OCI-LY3 (cell line): ENCODE measurements at regions not wholly inside any gene's neighbourhood (a gene's known extent, or its start where the extent isn't known, plus 50 kb on each side); places are given as distances from the start of the nearest gene placed in this dataset.

ENCODE experiments used
- EZH2phosphoT487 ChIP-seq: fragments of 200-600 bp; shearing (Covaris generic); IDR thresholded peaks from 2 replicates; pipeline ENCODE4 v1.6.1; 2018; ENCODE audit warnings: antibody characterized with exemption, mixed run types, low read depth
- TF ChIP-seq, protein P1 (sequence below): fragments of 200-600, 300-600 bp; sonication (generic); IDR thresholded peaks from 2 replicates; pipeline ENCODE4 v1.5.1; 2014; ENCODE audit warnings: antibody characterized with exemption, low read length, low read depth

DNA sequence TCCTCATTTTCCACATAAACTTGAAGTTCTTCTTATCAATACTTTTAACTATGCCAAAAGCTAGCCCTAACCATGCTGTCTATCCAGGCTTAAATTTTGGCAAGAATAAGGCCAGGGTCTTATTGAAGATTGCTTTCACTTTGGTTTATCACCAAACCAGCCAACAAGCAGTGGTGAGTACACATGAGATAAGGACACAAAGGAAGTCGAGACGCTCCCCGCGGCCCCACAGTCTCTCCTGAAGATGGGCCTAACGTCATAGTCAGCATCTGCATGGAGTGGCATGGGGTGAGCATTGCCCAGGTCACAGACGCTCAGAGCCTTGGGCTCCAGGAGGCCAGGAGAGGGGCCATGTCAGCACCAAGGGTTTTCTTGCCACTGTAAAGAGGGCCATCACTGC is 80.3 kb downstream of the ATPSCKMT start:
- TF ChIP-seq, protein P1, sequence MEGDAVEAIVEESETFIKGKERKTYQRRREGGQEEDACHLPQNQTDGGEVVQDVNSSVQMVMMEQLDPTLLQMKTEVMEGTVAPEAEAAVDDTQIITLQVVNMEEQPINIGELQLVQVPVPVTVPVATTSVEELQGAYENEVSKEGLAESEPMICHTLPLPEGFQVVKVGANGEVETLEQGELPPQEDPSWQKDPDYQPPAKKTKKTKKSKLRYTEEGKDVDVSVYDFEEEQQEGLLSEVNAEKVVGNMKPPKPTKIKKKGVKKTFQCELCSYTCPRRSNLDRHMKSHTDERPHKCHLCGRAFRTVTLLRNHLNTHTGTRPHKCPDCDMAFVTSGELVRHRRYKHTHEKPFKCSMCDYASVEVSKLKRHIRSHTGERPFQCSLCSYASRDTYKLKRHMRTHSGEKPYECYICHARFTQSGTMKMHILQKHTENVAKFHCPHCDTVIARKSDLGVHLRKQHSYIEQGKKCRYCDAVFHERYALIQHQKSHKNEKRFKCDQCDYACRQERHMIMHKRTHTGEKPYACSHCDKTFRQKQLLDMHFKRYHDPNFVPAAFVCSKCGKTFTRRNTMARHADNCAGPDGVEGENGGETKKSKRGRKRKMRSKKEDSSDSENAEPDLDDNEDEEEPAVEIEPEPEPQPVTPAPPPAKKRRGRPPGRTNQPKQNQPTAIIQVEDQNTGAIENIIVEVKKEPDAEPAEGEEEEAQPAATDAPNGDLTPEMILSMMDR: no peak
- no peak for TF ChIP-seq EZH2phosphoT487
